Activated CD8-positive, alpha-beta memory T cell treated with anti-CD3 and anti-CD28 coated beads, Interleukin-2, amount 50 U/mL, for 1 hour (primary cell): ENCODE measurements at regions not wholly inside any gene's neighbourhood (a gene's known extent, or its start where the extent isn't known, plus 50 kb on each side); places are given as distances from the start of the nearest gene placed in this dataset.
"Not testable (repeated sequence)": the region's sequence is repeated elsewhere in the genome, so short reads cannot be mapped to it uniquely, and the experiment has no call there.

Source experiments
- DNase-seq: peaks from one replicate; pipeline ENCODE4 v3.0.0-alpha.2; 2020; ENCODE audit errors: extremely low read depth

DNA sequence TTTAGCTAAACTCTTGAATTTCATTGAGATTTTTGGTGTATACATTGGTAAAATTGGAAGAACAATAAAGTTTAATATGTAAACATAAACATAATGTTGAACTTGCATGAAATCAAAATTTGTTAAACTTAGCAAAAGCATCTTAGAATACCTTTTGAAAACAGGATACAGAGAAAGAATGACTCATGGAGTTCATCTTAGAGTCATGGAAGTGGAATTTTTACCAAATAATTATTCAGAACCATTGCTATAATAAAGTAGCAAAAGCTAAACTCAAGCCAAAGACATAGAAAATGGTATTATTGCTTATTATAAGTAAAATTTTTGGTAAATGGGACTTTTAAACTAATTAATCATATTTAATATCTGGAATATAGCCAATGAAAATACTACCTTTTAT, 841.6 kb upstream of the SLC39A10 start:
- DNase-seq, result no peak

DNA sequence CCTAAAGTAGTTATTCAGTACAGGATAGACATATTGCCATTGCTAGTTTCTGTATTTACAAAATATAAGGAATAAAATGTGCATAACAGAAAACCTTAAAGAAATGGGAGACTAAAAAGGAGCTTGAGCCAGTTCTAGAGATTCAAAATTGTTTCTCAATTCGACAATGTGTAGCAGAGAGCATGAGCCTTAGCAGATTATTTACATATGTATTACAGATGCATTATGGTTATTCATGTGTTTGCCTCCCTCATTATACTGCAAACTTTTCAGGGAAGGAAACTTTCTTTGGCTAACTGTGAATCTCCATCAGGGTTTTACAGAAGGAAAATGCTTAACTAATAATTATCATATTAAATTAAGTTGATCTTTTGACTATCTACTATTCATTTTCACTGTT, 854.4 kb upstream of the SLC39A10 start:
- DNase-seq, result no peak

DNA sequence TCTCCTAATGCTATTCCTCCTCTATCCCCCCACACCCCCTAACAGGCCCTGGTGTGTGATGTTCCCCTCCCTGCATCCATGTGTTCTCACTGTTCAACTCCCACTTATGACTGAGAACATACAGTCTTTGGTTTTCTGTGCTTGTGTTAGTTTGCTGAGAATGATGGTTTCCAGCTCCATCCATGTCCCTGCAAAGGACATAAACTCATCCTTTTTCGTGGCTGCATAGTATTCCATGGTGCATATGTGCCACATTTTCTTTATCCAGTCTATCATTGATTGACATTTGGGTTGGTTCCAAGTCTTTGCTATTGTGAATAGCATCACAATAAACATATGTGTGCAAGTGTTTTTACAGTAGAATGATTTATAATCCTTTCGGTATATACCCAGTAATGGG, 870.0 kb upstream of the SLC39A10 start:
- not testable (repeated sequence) for DNase-seq

DNA sequence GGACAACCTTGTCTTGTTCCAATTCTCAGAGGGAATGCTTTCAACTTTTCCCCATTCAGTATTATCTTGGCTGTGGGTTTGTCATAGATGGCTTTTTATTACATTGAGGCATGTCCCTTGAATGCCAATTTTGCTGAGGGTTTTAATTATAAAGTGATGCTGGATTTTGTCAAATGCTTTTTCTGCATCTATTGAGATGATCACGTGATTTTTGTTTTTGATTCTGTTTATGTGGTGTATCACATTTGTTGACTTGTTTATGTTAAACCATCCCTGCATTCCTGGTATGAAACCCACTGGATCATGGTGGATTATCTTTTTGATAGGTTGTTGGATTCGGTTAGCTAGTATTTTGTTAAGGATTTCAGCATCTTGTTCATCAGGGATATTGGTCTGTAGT, 885.6 kb upstream of the SLC39A10 start:
- DNase-seq, result not testable (repeated sequence)

DNA sequence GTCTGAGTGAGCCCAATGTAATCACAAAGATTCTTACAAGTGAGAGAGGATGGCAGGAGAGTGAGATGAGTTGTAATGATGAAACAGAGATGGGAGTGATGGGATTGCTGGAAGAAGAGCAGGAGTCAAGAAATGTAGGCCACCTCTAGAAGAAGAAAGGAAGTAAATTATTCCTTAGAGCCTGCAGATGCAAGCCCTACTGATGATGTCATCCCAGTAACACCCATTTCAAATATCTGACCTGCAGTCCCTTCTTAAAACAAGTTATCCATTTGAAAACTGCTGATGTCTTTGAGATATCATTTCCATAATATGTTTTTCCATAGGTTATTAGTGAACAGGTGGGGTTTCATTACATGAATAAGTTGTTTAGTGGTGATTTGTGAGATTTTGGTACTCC, 888.0 kb upstream of the SLC39A10 start:
- no peak for DNase-seq

DNA sequence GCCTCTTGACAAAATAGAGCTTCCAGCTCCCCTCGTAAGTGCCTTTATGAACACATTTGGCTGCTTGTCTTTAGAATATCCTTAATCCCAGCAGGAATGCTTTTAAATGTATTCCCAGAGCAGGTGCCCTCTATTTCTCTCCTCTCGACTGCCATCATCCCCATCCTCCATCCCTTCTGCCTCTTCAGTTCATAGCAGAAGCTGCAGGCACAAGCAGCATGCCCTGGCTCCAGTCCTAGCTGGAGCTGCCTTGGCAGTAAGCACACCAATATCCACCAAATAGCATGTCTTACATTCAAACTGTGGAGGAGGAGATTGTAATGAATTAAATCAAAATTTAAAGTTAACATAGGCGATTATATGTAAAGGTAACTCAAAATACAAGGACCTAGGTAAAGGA, 891.3 kb upstream of the SLC39A10 start:
- DNase-seq, result no peak

GRCh38 chr2:194750926-194751325, 906.1 kb upstream of the SLC39A10 start:
- DNase-seq, result no peak

- DNase-seq, result no peak
Observed at GRCh38 chr2:194745557-194746146, 911.4 kb upstream of the SLC39A10 start.

DNA sequence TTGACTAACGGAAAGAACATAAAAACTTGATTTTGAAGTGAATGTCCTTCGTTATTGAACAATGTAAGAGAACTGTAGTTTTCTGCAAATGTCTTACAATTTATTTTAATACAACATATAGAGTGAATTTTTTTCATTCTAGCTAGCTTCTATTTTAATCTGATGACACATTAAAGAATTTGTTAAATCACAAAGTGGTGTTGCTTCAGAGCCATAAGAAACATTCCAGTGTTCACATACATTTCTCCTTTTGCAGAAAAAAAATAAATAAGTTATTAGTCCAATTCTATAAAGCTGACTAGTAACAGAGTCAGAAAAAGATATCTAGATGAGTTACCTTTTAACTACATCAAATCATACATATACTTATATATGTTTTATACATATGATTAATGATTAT, 914.3 kb upstream of the SLC39A10 start:
- no peak for DNase-seq

GRCh38 chr2:194739217-194739616, 917.8 kb upstream of the SLC39A10 start:
- no peak for DNase-seq

- DNase-seq, result no peak
Observed at GRCh38 chr2:194735837-194736542, 921.0 kb upstream of the SLC39A10 start.

DNA sequence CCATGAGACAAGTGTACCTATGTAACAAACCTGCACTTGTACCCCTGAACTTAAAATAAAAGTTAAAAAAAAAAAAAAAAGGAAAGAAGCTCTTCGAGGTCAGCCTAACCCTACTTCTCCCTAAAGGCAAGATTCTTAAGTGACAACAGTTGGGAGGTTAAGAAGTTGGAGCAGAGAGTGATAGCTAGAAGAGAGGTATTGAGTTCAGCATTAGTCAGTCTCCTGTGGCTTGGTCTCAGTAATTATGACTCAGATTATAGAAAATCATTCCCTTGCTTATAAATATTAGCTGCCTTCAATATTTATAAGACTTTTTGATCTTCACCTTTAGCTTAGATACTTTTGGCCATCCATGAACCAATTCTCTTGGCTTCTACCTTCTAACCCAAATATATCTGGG, 926.8 kb upstream of the SLC39A10 start:
- DNase-seq, result no peak

GRCh38 chr2:194725169-194725568, 931.9 kb upstream of the SLC39A10 start:
- DNase-seq, result no peak

- no peak for DNase-seq
Observed at GRCh38 chr2:194723446-194723845, 933.6 kb upstream of the SLC39A10 start.

GRCh38 chr2:194721227-194721626, 935.8 kb upstream of the SLC39A10 start:
- DNase-seq, result no peak

- DNase-seq, result no peak
Observed at GRCh38 chr2:194720462-194720861, 936.6 kb upstream of the SLC39A10 start.

DNA sequence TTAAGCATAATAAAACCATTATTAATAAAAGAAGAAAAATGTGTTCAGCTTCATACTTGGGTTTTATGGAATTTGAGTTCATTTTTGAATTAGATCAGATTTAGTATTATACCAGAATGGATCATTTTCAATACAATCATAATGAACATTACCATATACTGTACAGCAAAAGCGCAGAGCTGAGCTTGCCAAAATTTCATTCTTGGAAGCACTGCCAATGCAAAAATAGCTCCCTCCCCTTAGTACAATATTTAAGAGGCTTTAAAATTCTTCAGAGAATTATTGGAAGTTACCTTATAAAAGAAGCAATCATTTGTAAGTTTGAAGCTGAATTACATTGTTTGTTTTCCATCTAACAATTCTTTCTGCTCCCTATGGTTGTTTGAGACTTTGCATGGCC, 938.1 kb upstream of the SLC39A10 start:
- no peak for DNase-seq

- DNase-seq, result no peak
Observed at GRCh38 chr2:194714541-194714940, 942.5 kb upstream of the SLC39A10 start.

DNA sequence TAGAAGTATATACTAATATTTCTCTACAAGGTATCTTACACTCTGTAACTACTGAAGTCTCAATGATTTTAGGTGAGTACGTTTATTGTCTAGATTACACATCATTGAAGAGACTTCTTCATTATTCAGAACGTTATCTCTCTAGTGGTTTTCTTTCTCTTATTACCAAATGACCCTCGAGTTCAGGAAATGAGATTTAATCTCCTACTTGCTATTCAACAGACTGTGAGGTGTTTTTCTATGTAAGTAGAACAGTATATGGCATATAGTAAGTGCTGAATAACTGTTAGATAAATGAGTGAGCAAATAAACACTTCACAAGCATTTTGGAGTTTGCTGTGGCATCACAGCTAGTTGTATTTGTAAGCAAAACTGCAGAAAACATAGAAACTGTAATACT, 947.2 kb upstream of the SLC39A10 start:
- no peak for DNase-seq

- no peak for DNase-seq
Observed at GRCh38 chr2:194706179-194706578, 950.8 kb upstream of the SLC39A10 start.

- no peak for DNase-seq
Observed at GRCh38 chr2:194705398-194705797, 951.6 kb upstream of the SLC39A10 start.

GRCh38 chr2:194700726-194701125, 956.3 kb upstream of the SLC39A10 start:
- no peak for DNase-seq

DNA sequence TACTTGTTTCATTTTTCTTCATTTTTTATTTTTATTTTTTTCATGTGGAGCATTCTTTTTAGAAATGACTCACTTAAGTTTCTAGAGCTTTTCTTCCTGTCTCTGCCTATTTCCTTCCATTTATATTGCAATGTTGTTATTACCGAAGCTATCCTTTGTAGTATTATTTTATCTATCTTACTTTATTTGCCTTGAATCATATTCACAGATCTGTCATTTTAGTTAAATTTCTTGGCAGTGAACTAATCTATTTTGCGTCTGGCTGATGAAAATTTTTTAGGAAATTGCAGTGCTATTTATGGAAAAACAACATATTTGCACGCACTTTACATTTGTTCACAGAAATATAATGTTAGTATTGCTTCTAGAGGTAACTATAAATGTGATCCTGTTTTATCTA, 956.9 kb upstream of the SLC39A10 start:
- no peak for DNase-seq

DNA sequence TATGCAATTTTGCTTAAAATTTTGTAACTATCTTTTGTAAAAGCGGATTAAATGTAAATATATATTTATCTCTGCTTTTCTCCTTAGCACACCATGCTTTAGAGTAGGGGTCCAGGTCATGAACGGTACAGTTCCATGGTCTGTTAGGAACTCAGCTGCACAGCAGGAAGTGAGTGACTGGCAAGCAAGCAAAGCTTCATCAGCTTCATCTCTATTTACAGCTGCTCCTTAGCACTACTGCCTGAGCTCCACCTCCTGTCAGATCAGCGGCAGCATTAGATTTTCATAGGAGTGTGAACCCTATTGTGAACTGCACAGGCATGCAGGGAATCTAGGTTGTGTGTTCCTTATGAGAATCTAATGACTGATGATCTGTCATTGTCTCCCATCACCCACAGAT, 959.0 kb upstream of the SLC39A10 start:
- DNase-seq, result no peak
